Tibial nerve (tissue), 4 donors: ENCODE measurements at regions not wholly inside any gene's neighbourhood (a gene's known extent, or its start where the extent isn't known, plus 50 kb on each side); places are given as distances from the start of the nearest gene placed in this dataset.

Source experiments
- EP300 ChIP-seq, 2 donors: sonication (generic); formaldehyde crosslinking; IDR thresholded peaks; one replicate each; pipeline ENCODE4 v1.6.1; 2017; ENCODE audit warnings: antibody characterized with exemption in 2 of 2, mild to moderate bottlenecking in 1 of 2
- TF ChIP-seq, protein P1 (sequence below), 5 experiments: fragments of 200-600 bp in 3 of 5; fragments of 450-650 bp in 2 of 5; sonication (generic) in 3 of 5; IDR thresholded peaks; one replicate each; pipeline ENCODE4 v1.5.1; 2016 to 2019; ENCODE audit warnings: antibody characterized with exemption in 5 of 5, mild to moderate bottlenecking in 3 of 5, moderate library complexity in 2 of 5

DNA sequence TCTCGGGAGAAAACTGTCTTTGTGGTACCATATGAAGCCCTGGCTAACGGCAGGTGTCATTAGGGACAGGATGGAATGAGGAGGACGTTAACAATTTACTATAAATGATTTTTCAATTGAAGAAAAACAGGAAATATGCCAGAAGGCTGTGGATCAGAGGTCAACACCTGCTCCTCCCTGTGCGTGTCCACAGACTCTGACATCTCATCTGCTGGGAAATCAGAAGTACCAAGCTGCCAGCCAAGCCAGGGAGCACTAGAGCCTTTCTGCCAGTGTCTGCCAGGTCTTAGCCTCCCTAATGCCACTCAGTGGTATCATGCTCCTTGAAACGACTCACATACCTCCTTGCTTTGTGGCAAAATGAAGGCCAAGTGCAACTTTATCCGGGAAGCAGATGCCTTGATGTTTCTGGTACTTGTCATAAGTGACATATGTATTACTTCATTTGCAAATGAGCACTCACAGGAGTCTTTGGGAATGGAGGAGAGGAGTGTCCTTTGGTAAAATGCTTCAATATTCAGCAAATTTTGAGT, 541.1 kb downstream of the SATB2 start:
- TF ChIP-seq, protein P1, sequence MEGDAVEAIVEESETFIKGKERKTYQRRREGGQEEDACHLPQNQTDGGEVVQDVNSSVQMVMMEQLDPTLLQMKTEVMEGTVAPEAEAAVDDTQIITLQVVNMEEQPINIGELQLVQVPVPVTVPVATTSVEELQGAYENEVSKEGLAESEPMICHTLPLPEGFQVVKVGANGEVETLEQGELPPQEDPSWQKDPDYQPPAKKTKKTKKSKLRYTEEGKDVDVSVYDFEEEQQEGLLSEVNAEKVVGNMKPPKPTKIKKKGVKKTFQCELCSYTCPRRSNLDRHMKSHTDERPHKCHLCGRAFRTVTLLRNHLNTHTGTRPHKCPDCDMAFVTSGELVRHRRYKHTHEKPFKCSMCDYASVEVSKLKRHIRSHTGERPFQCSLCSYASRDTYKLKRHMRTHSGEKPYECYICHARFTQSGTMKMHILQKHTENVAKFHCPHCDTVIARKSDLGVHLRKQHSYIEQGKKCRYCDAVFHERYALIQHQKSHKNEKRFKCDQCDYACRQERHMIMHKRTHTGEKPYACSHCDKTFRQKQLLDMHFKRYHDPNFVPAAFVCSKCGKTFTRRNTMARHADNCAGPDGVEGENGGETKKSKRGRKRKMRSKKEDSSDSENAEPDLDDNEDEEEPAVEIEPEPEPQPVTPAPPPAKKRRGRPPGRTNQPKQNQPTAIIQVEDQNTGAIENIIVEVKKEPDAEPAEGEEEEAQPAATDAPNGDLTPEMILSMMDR (IDR thresholded peaks at IDR 0.05), result no peak
- TF ChIP-seq EP300 (IDR thresholded peaks at IDR 0.05), result no peak
